IPS DF 6.9 (cell line): ENCODE measurements at regions not wholly inside any gene's neighbourhood (a gene's known extent, or its start where the extent isn't known, plus 50 kb on each side); places are given as distances from the start of the nearest gene placed in this dataset.

ENCODE experiments used
- DNase-seq: peaks from one replicate; pipeline ENCODE4 v3.0.0-alpha.2; 2013; ENCODE audit warnings: low read depth, low spot score
- H3K27ac ChIP-seq: one replicate; pipeline ENCODE4 v1.5.1; 2013; ENCODE audit warnings: low read length, control low read depth
- H3K27me3 ChIP-seq: 2 replicates; pipeline ENCODE4 v1.6.1; 2013; ENCODE audit warnings: mild to moderate bottlenecking, low read length; ENCODE audit not compliant: control insufficient read depth, insufficient read depth
- H3K36me3 ChIP-seq: 2 replicates; pipeline ENCODE4 v1.6.1; 2013; ENCODE audit warnings: low read length; ENCODE audit not compliant: control insufficient read depth, insufficient read depth
- H3K4me1 ChIP-seq: 2 replicates; pipeline ENCODE4 v1.6.1; 2013; ENCODE audit warnings: low read length; ENCODE audit not compliant: control insufficient read depth, insufficient read depth
- H3K4me3 ChIP-seq: 2 replicates; pipeline ENCODE4 v1.5.1; 2013; ENCODE audit warnings: mild to moderate bottlenecking, low read length
- H3K9me3 ChIP-seq: 2 replicates; pipeline ENCODE4 v1.6.1; 2013; ENCODE audit warnings: low read length, inconsistent platforms; ENCODE audit not compliant: control insufficient read depth, insufficient read depth
- WGBS: extraction: QIAGEN DNeasy Blood & Tissue Kit; methylation state at CpG from one replicate; pipeline ENCODE4 v1.1.7; 2013; ENCODE audit warnings: mixed read lengths, missing lambda C conversion rate; ENCODE audit not compliant: insufficient read length, insufficient coverage; 5-methylcytosine and 5-hydroxymethylcytosine counted together

- no peak overlapping the region for H3K27ac ChIP-seq
- H3K36me3 ChIP-seq, result no peaks in the 10 kb centered on the region
- no CpG with 5 or more reads among the region's 3 CpGs for WGBS
- H3K9me3 ChIP-seq, result no peaks in the 10 kb centered on the region
- no peaks in the 10 kb centered on the region for H3K4me1 ChIP-seq
- no peak for DNase-seq
- no peak overlapping the region for H3K4me3 ChIP-seq
- no peaks in the 10 kb centered on the region for H3K27me3 ChIP-seq
Measured at GRCh38 chr5:118651002-118651401, 337.3 kb downstream of the DTWD2 start.

DNA sequence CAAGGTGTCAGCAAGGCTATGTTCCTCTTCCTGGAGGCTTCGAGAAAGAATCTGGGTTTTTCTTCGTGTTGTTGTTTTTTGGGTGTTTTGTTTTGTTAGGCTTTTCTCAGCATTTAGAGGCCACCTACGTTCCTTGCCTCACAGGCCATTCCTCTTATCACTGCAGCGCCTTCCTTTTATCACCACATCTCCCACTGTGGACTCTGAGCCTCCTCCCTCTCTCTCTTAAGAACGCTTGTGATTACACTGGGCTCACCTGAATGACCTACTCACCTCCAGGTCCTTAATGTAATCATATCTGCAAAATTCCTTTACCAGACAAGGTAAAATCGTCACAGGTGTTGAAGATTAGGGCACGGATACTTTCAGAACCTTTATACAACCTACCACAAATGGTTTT is 340.8 kb downstream of the DTWD2 start:
- DNase-seq, result no peak
- no peaks in the 10 kb centered on the region for H3K36me3 ChIP-seq
- no peak overlapping the region for H3K27ac ChIP-seq
- H3K9me3 ChIP-seq, result no peaks in the 10 kb centered on the region
- WGBS, result no CpG with 5 or more reads among the region's 7 CpGs
- no peak overlapping the region for H3K4me3 ChIP-seq
- H3K27me3 ChIP-seq, result no peaks in the 10 kb centered on the region
- H3K4me1 ChIP-seq, result no peaks in the 10 kb centered on the region

DNA sequence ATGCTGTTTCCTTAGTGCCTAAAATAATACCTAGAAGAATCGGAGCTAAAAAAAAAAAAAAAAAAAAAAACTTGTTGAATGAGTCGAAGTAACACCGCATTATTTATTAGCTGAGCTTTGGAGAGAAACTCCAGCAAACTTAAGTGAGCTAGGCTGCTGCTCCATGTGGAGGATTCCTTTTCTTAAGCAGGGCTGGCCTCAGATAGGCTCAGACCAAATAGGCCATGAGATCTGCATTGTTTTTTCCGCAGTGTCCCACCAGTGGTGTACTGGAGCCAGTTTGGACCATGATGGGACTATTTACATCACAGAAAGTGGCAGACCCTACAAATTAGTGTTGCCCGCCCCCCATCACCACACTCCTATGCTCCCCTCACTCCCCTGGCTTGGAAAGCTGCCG is 341.4 kb downstream of the DTWD2 start:
- WGBS, result no CpG with 5 or more reads among the region's 6 CpGs
- H3K4me1 ChIP-seq, result no peaks in the 10 kb centered on the region
- H3K36me3 ChIP-seq, result no peaks in the 10 kb centered on the region
- H3K27ac ChIP-seq, result no peak overlapping the region
- H3K4me3 ChIP-seq, result no peak overlapping the region
- H3K27me3 ChIP-seq, result no peaks in the 10 kb centered on the region
- no peaks in the 10 kb centered on the region for H3K9me3 ChIP-seq
- DNase-seq, result no peak

GRCh38 chr5:118637947-118638670 is 350.2 kb downstream of the DTWD2 start:
- H3K4me1 ChIP-seq, result no peaks in the 10 kb centered on the region
- H3K9me3 ChIP-seq, result no peaks in the 10 kb centered on the region
- H3K27ac ChIP-seq, result no peak overlapping the region
- no peak for DNase-seq
- H3K4me3 ChIP-seq, result no peak overlapping the region
- WGBS, result no CpG with 5 or more reads among the region's 9 CpGs
- H3K36me3 ChIP-seq, result no peaks in the 10 kb centered on the region
- H3K27me3 ChIP-seq, result no peaks in the 10 kb centered on the region

DNA sequence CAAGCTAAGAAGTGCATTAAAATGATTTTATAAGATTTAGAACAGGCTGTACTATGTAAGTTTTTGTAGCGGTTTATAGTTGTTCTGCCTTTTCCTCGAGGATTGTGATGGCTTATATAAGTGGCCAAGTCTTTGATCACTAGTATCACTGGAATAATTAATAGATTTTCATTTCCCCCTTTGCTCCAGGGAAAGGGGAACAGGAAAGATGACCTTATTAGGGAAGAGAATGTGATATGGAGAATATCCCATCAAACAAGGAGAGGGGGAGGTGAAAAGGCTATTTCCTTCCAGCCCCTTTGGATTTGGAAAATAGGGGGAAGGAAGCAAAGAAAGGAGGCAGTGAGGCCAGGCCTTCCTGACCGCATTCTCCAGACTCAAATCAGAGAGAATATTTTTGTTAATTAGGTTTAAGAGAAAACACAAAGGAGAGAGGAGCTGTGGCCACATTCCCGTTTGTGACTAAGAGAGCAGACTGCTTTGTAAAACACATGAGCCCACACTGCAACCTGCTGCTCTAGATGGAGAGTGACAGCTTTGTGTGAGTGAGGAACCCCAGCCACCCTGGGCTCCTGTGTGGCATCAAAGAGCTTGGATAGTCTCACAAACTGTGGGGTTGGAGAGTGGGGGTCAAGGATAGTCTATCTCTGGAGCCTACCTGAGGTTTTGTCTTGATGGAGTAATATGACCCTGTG is 359.5 kb downstream of the DTWD2 start:
- Histone ChIP-seq H3K27me3 (no peaks in the 10 kb centered on the region), H3K9me3 (no peaks in the 10 kb centered on the region), H3K4me3 (no peak overlapping the region), H3K27ac (no peak overlapping the region), H3K4me1 (0 out of 2 replicates have a peak, but pooled peaks cover 3% of the 10 kb centered on the region), H3K36me3 (no peaks in the 10 kb centered on the region)
- DNase-seq, result no peak
- no CpG with 5 or more reads among the region's 4 CpGs for WGBS

DNA sequence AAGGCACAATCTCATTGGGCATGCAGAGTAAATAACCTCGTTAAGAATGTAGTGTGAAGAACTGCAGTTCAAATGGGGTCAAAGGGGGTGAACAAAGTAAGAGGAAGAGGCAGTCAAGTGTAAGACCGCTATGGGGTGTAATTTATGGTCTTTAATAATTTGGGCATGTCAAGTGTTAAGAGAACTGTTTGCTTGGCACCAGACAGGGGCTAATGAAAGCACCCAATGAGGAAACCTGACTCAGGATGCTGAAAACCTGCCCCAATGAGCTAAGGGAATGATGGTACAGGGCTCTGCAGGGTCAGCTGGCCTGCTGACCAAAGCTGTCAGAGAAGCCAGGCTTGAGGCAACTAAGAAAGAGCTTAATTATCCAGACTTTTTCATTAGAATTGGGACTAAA is 368.1 kb downstream of the DTWD2 start:
- WGBS, result no CpG with 5 or more reads among the region's 2 CpGs
- H3K27ac ChIP-seq, result no peak overlapping the region

GRCh38 chr5:118619823-118620222 is 368.5 kb downstream of the DTWD2 start:
- no CpG with 5 or more reads among the region's 3 CpGs for WGBS
- Histone ChIP-seq H3K9me3 (no peaks in the 10 kb centered on the region), H3K27me3 (no peaks in the 10 kb centered on the region), H3K36me3 (no peaks in the 10 kb centered on the region), H3K27ac (no peak overlapping the region), H3K4me1 (no peaks in the 10 kb centered on the region), H3K4me3 (no peak overlapping the region)
- DNase-seq, result no peak

More for the DNA sequence above, 368.1 kb downstream of the DTWD2 start:
- no peak overlapping the region for H3K4me3 ChIP-seq
- H3K36me3 ChIP-seq, result no peaks in the 10 kb centered on the region
- no peaks in the 10 kb centered on the region for H3K4me1 ChIP-seq
- no peak for DNase-seq
- no peaks in the 10 kb centered on the region for H3K27me3 ChIP-seq
- H3K9me3 ChIP-seq, result no peaks in the 10 kb centered on the region

GRCh38 chr5:118616281-118616680 is 372.1 kb downstream of the DTWD2 start:
- H3K4me3 ChIP-seq, result no peak overlapping the region
- no peak overlapping the region for H3K27ac ChIP-seq
- no CpG with 5 or more reads among the region's 2 CpGs for WGBS
- no peaks in the 10 kb centered on the region for H3K4me1 ChIP-seq
- H3K27me3 ChIP-seq, result no peaks in the 10 kb centered on the region
- H3K9me3 ChIP-seq, result no peaks in the 10 kb centered on the region
- DNase-seq, result no peak
- no peaks in the 10 kb centered on the region for H3K36me3 ChIP-seq

DNA sequence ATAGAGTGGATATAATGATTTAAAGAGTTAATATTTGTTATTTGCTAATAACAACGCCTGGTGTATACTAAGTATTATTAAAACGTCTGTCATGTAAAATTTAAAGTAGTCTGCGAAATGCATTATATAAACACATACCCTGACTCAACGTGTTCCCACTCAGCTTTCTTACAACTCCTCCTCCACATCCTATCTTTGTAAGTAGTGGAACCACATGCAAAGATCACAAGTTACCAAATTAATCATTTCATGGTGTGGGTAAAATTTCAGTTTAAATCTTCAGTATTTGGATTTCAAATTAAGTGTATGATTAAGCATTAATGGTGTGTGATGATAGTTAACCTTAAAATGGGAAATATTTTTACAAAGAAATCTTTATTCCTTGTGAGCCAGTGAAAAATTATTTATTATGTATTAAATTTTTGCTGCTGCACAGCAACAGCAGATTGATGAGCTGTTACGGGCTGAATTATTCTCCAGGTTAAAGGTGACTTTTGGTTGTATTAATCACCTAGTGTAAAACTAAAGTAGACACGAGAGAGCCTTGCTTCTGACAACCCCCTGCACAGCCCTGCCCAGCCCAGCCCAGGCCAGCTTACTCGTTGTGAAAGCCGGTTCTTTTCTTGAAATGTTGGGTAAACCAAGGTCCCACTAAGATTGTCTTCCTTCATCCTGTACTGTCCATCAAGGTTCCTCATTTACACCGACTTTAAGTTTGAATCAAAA is 373.5 kb downstream of the DTWD2 start:
- Histone ChIP-seq H3K36me3 (no peaks in the 10 kb centered on the region), H3K4me3 (no peak overlapping the region), H3K9me3 (no peaks in the 10 kb centered on the region), H3K4me1 (no peaks in the 10 kb centered on the region), H3K27me3 (no peaks in the 10 kb centered on the region), H3K27ac (no peak overlapping the region)
- no peak for DNase-seq
- no CpG with 5 or more reads among the region's 9 CpGs for WGBS

DNA sequence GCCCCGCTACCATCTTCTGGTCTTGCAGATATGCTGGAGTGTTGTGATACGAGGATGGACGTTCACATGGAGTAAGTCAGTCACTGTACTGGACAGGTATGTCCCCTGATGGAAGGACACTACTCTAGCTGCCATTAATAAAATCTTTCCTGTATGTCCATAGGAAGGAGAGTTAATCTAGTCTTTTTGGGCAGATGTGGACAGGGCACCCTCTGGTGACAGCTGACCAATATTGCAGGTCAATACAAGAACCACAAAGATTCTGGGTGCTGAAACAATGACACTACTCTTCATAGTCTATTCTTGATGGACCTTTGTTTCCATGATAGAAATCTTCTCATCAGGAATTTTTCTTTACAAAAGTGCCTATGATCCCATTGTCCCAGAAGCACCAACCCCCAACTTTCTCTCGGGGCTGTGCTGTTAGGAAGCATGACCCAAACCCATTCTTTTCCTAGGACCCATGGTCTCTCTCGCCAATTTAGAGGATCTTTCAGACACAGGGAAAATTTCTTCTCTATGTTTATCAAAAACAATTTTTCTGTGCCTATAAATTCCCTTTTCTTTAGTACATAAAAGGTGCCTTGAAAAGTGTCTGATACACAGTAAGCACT is 376.9 kb downstream of the DTWD2 start:
- DNase-seq, result no peak
- no peak overlapping the region for H3K27ac ChIP-seq
- H3K27me3 ChIP-seq, result no peaks in the 10 kb centered on the region
- WGBS, result no CpG with 5 or more reads among the region's 5 CpGs
- H3K4me1 ChIP-seq, result no peaks in the 10 kb centered on the region
- no peak overlapping the region for H3K4me3 ChIP-seq
- H3K36me3 ChIP-seq, result no peaks in the 10 kb centered on the region
- no peaks in the 10 kb centered on the region for H3K9me3 ChIP-seq
